Raji (cell line): ENCODE measurements at regions not wholly inside any gene's neighbourhood (a gene's known extent, or its start where the extent isn't known, plus 50 kb on each side); places are given as distances from the start of the nearest gene placed in this dataset.

Source experiments
- POLR2A ChIP-seq: IDR thresholded peaks from 2 replicates; pipeline ENCODE4 v1.6.1; 2011; ENCODE audit warnings: low read depth, low read length, control low read depth; ENCODE audit not compliant: insufficient read depth

DNA sequence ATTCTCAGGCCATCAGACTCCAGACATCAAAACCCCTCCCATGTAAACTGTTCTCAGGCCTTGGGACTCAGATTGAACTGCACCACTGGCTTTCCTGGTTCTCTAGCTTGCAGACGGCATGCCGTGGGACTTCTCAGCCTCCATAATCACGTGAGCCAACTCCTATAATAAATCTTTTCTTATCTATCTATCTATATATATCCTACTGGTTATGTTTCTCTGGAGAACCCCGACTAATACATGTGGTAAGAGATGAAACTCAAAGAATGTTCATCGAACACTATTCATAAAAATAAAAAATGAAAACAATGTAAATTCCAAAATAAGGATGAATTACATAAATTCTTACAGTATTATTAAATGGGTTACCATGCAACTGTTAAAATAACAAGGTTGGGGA lies 84.5 kb upstream of the NTRK3 start:
- no peak for TF ChIP-seq POLR2A

DNA sequence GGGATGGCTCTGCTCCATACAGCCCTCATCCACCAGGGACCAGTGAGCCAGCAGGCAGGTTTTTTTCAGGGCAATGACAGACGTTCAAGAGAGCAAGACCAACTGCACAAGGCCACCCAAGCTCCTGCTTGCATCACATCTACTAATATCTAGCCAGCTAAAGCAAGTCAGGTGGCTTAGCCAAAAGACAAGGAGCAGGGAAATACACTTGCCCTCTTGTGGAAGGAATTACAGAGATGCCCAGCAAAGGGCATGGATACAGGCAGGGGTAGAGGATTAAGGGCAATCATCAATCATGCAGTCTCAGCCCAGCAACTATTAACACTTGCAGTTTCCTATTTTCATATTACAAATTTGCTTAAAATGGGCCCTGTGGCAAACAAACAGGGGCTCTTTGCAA lies 81.5 kb upstream of the NTRK3 start:
- no peak for TF ChIP-seq POLR2A

DNA sequence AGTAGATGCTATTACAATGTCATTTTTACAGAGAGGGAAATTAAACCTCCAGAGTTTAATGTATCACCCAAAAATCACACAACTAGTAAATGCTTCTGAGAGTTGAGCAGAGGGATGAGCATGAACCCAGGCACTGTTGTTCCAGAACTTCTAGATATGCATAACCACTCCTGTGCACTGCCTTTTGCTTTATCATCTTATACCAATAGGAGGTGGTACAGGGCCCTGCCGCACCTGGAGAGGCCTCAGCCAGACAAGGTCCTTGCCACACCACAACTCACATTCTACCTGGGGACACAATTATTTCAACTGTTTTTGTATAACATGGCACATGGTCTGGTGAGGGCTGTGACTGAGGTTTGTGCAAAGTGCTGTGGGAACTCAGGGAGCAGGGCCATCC lies 78.5 kb upstream of the NTRK3 start:
- TF ChIP-seq POLR2A: no peak

DNA sequence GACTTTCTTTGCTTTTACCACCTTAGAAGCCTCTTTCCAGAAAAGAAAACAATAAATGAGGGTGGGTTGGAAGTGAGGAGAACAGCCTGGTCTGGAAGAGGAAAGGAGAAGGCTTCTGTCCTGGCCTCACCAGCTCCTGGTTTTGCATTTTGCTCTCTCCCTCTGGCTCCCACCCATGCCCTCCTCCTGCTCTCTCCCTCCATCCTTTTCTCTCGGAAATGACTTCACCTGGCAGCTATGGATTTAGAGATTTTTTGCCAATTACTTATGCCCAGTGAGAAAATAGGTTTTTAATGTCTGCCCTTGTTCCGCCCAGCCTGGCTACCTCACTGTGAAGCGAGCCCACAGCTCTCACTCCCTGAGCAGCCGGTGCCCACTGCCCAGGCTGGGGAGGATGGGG lies 77.9 kb upstream of the NTRK3 start:
- TF ChIP-seq POLR2A: no peak

DNA sequence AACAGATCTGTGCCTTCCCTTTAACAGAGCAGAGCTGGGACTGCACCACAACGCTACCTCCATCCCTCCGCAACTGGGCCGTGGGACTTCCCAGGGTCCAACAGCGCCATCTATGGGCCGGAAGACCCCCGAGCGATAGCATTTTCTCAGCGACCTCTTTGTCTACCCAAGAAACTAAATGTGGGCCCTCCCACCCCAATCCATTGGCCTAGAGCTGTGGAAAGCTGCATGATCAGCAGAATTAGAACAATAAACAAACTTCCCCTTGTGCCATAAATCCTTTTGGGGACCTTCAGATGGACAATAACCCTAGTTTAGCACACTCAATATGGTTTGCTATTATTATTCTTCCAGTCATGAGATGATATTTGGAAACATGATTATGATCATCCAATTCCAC lies 74.8 kb upstream of the NTRK3 start:
- TF ChIP-seq POLR2A: no peak

DNA sequence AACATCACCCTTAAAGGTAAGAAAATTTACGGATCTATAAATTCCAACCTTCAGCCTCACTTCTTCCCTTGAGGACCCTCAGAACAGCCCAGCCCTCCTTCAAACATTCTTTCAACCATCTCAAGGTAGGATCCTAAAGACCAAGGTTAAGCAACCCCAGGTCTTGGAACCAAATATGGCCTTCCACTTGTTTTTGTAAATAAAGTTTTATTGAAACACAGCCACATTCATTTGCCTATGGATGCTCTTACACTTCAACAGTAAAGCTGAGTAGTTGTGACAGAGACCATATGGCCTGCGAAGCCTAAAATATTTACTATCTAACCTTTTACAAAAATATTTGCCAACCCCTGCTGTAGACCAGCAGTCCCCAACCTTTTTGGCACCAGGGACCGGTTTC lies 70.4 kb upstream of the NTRK3 start:
- no peak for TF ChIP-seq POLR2A

DNA sequence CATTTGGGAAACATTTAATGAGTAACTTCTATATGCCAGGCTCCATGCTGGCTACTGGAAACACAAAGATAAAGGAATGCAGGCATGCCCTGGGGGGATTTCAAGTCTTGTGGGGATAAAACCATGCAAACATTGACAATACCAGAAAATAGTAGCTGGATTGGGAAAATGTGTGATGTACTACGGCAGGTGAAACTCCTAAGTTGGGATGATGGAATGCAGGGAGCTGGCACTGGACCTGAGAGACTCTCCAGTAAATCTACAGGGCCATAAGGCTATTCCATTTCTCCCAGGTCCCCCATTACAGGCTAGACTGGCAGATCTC lies 68.2 kb upstream of the NTRK3 start:
- no peak for TF ChIP-seq POLR2A

DNA sequence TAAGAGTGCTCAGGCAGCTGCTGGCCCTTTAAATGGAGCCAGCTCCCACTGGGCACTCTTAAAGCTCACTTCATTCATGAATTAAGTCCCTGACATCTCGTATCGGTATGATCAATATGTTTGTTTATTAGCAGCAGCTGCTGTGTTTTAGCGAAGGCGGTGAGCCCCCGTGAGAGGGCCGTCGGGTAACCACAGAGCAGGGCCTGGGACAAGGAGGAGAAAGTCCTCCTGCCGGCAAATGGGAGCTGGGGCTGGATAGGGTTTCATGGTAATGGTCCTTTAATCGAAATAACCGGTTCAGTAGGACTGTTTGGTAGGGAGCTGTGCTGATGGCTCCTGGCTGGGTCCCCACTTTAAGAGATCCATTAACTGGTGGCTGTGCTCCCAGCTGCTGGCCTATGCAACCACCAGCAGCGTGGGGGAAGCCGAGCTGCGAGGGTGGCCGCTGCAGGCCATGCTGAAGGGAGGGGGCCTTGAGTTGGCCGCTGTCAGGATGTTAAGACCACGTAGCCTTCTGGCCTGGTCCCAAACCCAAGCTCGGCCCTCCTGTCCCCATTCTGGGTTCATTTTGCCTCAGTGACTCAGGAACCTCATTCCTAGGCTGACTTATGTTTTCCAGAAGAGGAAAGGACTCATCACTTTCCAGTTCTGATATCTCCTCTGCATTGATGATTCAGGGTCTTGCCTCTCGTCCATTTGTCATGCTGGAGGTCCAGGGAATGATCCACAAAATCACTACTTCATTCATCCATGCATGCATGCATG lies 67.6 kb upstream of the NTRK3 start:
- TF ChIP-seq POLR2A: no peak

DNA sequence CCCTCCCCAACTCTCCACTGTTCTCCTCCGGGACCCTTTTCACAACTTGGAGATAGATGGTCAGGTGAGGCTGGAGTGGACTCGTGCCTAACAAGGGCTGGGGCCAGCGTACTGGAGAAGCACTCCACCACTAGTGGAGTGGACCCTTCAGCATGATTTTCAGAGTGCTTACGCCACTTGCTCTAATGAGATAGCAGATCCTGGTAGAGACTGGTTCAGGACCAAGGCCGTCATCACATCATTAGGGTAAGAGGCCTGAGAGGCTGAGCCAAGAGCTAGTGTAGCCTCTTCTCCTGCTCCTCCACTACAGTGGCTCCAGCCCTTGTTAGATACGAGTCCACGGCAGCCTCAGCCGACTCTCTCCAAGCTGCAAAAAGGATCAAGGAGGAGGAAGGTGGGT lies 66.9 kb upstream of the NTRK3 start:
- no peak for TF ChIP-seq POLR2A

DNA sequence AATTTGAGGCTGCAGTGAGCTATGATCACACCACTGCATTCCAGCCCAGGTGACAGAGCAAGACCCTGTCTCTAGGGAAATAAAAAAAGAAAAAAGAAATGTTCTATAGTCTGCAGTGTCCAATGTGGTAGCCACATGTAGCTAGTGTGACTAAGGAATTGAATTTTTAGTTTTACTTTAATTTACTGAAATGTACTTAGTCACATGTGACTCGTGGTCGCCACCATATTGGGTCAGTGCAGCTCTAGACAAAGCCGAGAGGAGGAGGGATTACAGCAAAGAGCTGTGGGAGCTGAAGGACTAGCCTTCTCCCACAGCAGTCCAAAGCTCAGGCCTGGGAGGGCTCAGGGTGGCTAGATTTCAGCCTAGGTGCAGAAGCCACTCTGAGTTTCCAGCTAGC lies 65.9 kb upstream of the NTRK3 start:
- no peak for TF ChIP-seq POLR2A

DNA sequence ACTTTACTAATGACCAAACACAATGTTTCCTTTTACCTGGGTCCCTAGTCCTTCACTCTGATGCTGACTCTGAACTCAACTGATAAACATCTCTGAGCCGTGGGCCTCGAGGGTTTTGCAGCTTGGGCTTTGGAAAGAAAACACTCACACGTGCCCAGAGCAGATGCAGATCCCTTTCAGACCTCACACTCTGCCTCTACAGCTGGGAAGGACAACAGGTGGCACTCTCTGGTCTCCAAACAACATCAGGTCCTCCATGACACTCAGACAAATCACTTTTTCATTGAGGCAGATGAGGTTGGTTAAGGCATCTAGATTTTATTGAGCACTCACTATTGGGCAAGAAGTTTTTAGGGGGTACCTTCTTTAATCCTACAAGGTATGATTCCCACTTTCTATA lies 64.7 kb upstream of the NTRK3 start:
- no peak for TF ChIP-seq POLR2A

DNA sequence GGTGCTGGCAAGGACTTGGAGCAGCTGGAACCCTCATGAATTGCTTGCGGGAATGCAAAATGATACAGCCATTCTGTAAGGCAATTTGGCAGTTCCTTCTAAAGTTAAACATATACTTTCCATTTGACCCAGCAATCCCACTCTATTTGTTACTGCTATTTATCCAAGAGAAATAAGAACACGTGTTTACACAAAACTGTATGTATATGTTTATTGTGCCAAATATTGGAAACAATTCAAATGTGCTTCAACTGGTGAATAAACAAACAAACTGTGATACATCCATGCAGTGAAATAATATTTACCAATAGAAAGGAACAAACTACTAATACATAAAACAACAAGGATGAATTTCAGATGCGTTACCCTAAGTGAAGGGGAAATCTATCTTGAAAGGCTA lies 60.0 kb upstream of the NTRK3 start:
- no peak for TF ChIP-seq POLR2A

DNA sequence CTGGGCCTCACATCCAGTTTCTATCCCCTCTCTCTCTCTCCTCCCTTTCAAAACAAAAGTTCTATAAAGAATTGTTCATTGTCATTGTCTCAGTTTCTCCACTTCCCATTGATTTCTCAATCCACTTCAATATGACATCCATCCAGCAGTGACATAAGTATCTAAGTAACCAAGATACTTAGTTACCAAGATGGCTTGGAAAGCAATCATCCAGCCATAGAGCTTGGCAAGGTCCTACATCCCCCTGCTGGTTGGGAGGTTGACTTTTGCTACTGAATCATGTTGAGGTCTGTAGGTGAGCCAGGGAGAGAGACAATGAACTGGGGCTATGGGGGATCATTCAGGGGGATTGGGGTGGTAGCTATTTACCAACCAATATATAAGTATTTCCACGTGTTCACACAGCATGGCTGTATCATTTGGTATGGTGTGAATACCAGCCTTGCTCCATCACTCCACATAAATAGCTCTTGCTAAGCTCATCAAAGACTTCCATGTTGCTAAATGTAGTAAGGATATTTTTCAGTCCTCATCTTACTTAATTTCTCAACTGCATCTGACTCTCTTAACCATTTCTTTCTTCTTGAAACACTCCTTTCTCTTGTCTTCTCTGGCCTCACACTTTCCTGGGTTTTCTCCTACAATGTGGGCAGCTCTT lies 58.8 kb upstream of the NTRK3 start:
- TF ChIP-seq POLR2A: no peak

DNA sequence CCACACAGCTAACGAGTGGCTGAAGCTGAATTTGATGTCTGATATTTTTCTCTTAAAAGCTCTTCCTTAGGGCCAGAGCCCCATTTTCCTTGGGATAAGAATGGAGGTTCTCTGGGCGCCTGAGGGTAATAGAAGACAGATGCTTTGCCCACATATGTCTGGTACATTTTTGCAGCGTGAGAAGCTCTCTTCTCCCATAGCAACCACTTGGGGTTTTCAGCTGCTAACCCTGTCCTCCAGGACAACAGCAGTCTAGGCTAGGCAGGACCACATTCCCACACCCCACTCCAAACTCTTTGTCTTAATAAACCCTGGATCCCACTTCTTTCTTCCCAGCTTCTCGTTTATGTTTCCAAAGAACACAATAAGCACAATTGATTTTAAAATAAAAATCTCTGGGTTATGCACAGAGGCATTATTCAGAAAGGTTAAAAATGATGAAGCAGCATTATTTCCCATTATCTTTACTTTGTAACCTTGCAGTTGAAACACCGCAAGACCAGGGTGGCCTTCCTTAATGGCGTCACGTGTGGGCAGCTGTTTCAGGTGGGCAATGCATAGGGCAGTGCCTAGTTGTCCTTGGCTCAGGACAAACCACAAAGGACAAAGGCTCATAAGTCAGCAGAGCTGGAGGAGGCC lies 56.5 kb upstream of the NTRK3 start:
- no peak for TF ChIP-seq POLR2A

DNA sequence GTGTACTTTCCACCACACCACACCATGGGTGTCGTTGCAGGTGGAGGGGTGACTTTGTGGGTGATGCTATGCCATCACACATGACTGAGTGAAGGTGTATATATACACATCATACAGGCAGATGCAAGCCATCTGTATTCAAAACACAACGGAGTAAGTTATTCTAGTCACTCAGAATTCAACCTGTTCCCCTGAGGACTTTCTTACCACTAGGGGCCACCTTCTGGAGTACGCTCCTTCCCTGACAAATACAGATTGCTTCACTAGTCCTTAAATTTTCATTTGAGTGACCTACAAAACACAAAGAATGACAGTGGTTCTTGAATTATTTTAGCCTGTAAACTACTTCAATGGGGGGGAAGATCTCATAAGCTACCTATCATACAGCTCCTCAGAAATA lies 52.8 kb upstream of the NTRK3 start:
- TF ChIP-seq POLR2A: no peak

DNA sequence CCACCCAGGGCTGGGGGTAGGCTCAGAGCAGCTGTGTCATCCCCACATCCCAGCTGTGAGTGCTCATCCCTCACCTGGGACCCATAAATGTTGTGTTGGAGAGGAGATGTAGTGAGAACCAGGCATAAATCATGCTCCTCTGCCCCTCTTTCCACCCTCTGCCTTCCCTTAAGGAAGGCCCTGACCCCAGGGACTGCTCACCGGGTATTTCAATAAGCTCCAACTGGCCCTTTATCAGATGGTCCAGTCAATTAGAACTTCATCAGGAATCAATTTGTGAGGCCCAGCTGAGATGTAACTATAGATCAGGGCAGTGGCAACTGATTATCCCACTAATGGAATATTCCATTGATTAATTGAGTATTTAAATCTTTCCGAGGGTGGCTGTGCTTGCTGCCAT lies 50.8 kb upstream of the NTRK3 start:
- no peak for TF ChIP-seq POLR2A
